Upper lobe of left lung (tissue), 4 donors: ENCODE measurements at regions not wholly inside any gene's neighbourhood (a gene's known extent, or its start where the extent isn't known, plus 50 kb on each side); places are given as distances from the start of the nearest gene placed in this dataset.

ENCODE experiments used
- POLR2A ChIP-seq, 4 donors: fragments of 450-650 bp; IDR thresholded peaks; one replicate each; pipeline ENCODE4 v1.5.1; 2016 to 2017; ENCODE audit warnings: antibody characterized with exemption in 4 of 4, mild to moderate bottlenecking in 2 of 4
- TF ChIP-seq, protein P1 (sequence below), 6 experiments: fragments of 450-650 bp in 4 of 6; fragments of 200-600 bp in 2 of 6; sonication (generic) in 2 of 6; IDR thresholded peaks; one replicate each; pipeline ENCODE4 v1.5.1; 2016 to 2019; ENCODE audit warnings: antibody characterized with exemption in 6 of 6

DNA sequence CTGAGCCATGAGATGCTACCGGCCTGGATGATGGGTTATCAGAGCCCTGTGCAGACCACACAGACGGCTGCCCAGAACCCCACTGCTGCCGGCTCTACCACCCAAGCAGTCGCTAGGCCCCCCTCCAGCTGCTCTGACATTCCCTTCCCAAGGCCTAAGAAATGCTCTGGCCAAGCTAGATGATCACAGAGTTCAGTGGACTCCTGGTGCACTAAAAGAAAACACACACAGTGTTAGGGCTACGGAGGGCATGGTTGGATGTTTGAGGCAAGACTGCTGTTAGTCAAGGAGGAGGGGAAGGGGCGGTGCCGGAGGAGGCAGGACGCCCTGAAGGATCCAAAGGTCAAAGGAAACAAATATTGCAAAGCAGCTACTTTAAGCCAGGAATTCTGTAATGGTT, 174.5 kb downstream of the MYCN start:
- TF ChIP-seq, protein P1, sequence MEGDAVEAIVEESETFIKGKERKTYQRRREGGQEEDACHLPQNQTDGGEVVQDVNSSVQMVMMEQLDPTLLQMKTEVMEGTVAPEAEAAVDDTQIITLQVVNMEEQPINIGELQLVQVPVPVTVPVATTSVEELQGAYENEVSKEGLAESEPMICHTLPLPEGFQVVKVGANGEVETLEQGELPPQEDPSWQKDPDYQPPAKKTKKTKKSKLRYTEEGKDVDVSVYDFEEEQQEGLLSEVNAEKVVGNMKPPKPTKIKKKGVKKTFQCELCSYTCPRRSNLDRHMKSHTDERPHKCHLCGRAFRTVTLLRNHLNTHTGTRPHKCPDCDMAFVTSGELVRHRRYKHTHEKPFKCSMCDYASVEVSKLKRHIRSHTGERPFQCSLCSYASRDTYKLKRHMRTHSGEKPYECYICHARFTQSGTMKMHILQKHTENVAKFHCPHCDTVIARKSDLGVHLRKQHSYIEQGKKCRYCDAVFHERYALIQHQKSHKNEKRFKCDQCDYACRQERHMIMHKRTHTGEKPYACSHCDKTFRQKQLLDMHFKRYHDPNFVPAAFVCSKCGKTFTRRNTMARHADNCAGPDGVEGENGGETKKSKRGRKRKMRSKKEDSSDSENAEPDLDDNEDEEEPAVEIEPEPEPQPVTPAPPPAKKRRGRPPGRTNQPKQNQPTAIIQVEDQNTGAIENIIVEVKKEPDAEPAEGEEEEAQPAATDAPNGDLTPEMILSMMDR (IDR thresholded peaks at IDR 0.05) = no peak
- TF ChIP-seq POLR2A (IDR thresholded peaks at IDR 0.05) = no peak
